GM21786 (cell line): ENCODE measurements at regions not wholly inside any gene's neighbourhood (a gene's known extent, or its start where the extent isn't known, plus 50 kb on each side); places are given as distances from the start of the nearest gene placed in this dataset.
"Not testable (repeated sequence)": the region's sequence is repeated elsewhere in the genome, so short reads cannot be mapped to it uniquely, and the experiment has no call there.

Experiments
- ATAC-seq: cut with Tn5 transposase; IDR thresholded peaks from one replicate; pipeline ENCODE4 v1.9.1; 2021; ENCODE audit not compliant: unreplicated experiment

GRCh38 chr15:59835776-59836175 is 146.7 kb upstream of the BNIP2 start:
- ATAC-seq: no peak

- ATAC-seq: no peak
Measured at GRCh38 chr15:59834528-59834927, 145.4 kb upstream of the BNIP2 start.

- ATAC-seq: no peak
Measured at GRCh38 chr15:59833366-59833765, 144.2 kb upstream of the BNIP2 start.

GRCh38 chr15:59830873-59831272 is 141.8 kb upstream of the BNIP2 start:
- ATAC-seq: no peak

GRCh38 chr15:59830098-59830497 is 141.0 kb upstream of the BNIP2 start:
- ATAC-seq: no peak

DNA sequence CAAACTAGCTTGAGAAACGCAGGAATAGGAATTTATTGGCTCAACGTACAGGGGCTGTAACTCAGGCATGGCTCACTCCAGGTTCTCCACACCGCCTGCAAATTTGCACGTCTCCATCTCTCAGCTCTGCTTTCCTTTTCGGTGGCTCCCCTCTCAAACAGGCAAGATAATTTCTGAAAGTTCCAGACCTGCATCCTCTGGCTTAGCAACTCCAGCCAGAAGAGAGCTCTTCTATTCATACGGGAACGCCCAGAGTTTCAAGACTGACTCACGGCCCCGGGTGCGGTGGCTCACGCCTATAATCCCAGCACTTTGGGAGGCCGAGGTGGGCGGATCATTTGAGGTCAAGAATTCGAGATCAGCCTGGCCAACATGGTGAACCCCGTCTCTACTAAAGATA is 139.7 kb upstream of the BNIP2 start:
- no peak for ATAC-seq

DNA sequence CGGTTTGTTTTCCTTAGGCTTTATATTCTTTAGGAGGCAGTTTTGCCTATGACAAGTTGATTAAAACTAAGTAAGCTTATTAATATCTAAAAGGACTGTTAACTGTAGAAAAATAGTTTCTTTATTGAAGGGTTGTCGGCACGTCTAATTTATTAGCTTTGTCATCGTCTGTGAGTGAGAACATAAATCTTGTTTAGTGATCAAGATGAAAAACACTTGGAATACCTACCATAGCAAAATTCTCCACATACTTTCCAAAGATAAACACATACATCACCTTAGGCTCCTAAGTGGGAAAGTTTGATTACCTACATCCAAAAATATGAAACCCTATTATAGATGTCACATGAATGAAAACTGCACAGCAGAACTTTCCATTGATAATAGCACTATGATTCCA is 139.1 kb upstream of the BNIP2 start:
- ATAC-seq: no peak

GRCh38 chr15:59825901-59826300 is 136.8 kb upstream of the BNIP2 start:
- ATAC-seq: no peak

DNA sequence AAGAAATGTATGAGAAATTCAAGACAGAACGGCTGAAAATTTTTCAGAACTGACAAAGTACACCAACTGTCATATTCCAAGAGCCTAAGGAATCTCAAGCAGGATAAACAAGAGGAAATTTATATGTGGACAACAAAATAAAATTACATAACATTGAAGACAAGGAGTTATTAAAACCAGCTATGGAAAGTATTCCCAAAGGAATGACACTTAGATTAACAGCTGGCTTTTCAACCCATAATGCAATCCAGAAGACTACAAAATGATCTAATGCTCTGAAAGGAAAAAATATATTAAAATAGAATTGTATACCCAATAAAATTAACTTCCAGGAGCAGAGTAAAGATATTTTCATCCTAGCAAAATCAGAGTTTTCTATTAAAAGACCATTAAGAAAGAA is 132.2 kb upstream of the BNIP2 start:
- ATAC-seq: no peak

GRCh38 chr15:59819092-59819491 is 130.0 kb upstream of the BNIP2 start:
- ATAC-seq: no peak

- ATAC-seq: no peak
Measured at GRCh38 chr15:59818336-59818735, 129.2 kb upstream of the BNIP2 start.

DNA sequence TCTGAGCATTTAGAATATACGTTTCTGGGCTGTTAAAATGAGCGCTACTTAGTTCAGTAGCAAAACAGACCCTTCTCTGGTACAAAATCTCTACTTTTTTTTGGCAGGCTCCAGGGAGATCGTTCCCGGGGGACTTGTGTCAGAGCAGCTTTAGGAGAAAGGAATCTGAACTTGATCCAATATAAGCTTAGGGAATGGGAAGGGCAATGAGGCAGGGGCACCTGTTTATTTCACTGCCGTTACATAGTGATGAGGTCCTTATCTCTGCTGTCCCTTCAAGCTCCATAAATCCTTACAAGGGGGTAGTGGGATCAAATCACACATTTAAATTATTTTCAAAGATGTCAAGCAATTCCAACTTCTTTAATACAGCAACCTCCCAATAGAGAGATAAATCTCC is 128.7 kb upstream of the BNIP2 start:
- ATAC-seq: no peak

DNA sequence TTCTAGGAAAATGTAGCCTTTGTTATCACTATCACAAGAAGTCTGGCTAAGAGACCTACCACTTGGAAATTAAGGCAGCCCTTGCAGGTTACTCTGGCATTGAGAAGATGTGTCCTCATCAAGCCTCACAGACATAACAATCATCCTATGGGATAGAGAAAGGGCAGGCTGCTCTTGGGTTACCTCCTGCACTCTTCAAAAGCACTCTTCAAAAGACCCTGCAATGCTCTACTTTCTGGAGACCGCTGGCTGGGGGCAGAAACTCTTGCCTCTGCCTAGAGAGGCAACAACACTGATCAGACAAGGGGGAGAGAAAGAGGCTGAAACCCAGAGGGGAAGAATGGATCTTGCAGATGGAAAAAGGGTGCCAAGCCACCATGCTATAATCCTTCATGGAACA is 127.9 kb upstream of the BNIP2 start:
- no peak for ATAC-seq

DNA sequence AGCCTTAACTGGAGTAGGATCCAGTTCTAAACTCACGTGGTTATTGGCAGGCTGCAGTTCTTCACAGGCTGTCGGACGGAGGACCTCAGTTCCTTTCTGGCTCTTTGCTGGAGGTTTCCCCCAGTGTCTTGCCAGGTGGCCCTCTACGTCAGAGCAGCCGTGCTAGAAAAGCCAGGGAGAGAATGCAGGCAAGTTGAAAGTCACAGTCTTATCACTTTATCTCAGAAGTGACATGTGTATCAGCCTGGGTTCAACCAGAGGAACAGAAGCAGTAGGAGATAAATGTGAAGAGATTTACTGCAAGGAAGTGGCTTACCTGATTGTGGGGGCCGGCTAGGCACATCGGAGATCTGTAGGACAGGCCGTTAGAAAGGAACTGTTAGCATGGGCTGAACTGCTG is 125.3 kb upstream of the BNIP2 start:
- ATAC-seq: no peak

DNA sequence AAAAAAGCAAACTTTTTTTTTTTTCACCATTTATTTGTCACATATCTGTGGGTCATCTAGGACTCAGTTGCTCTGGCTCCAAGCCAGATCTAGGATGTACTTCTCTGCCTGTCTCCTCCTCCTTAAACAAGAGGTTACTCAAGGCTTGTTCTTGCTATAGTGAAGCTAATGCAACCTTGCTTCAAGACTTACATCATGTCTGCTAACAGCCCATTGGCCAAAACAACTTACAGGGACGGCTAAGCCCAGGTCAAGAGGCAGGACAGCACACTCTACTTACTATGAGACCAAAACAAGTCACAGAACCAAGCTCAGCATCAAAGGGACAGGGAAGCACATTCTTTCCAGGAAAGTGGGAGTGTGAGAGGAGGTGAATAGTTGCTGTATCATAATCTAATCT is 123.8 kb upstream of the BNIP2 start:
- no peak for ATAC-seq

GRCh38 chr15:59812250-59812870 is 123.2 kb upstream of the BNIP2 start:
- ATAC-seq: no peak

DNA sequence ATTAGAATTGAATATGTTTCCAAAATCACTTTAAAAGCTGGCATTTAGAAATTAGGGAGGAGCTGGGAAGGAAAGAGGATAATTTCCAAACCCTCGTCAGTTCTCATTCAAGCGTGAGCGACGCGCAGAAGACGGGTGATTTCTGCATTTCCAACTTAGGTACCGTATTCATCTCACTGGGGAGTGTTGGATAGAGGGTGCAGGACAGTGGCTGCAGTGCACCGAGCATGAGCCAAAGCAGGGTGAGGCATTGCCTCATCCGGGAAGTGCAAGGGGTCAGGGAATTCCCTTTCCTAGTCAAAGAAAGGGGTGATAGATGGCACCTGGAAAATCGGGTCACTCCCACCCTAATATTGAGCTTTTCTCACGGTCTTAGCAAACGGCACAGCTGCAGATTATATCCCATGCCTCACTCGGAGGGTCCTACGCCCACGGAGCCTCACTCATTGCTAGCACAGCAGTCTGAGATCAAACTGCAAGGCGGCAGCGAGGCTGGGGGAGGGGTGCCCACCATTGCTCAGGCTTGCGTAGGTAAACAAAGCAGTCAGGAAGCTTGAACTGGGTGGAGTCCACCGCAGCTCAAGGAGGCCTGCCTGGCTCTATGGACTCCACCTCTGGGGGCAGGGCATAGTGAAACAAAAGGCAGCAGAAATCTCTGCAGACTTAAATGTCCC is 114.3 kb upstream of the BNIP2 start:
- not testable (repeated sequence) for ATAC-seq

DNA sequence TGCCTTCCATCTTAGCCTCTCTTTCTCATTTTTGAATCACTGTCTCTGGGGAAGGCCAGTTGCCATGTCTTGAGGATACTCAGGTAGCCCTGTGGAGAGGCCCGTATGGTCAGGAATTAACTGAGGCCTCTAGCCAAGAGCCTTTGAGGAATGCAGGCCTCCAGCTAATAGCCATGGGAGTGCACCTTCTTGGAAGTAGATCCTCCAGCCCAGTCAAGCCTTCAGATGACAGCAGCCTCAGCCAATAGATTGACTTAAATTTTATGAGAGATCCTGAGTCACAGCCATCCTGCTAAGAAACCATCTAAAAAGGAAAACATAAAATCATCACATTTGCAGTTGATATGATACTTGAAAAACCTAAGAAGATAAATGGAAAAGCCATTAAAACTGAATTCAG is 112.5 kb upstream of the BNIP2 start:
- no peak for ATAC-seq

GRCh38 chr15:59798605-59798917 is 109.4 kb upstream of the BNIP2 start:
- ATAC-seq: no peak

GRCh38 chr15:59797756-59798604 is 108.9 kb upstream of the BNIP2 start:
- no peak for ATAC-seq

GRCh38 chr15:59794229-59794886 is 105.2 kb upstream of the BNIP2 start:
- ATAC-seq: no peak

DNA sequence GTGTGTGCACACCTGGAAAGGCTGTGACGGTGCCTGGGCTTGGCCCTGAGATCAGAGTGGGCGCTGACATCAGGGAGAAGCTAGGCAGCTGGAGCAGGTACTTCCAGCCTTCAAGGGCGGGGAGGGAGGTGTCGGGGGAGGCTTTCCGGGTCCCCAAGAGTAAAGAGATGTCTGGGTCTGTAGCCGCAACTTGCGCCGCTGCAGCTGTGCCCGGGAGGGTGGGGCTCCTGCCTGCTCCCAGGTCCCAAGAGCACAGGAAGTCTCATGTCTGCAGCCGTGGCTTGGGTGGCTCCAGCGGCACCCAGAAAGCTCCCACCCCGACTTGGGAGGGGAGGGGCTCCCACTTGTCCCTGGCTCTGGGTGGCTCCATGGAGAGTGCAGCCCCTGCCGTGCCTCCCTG is 103.2 kb upstream of the BNIP2 start:
- no peak for ATAC-seq
